ENCODE measurements at regions not wholly inside any gene's neighbourhood (a gene's known extent, or its start where the extent isn't known, plus 50 kb on each side); places are given as distances from the start of the nearest gene placed in this dataset.

DNA sequence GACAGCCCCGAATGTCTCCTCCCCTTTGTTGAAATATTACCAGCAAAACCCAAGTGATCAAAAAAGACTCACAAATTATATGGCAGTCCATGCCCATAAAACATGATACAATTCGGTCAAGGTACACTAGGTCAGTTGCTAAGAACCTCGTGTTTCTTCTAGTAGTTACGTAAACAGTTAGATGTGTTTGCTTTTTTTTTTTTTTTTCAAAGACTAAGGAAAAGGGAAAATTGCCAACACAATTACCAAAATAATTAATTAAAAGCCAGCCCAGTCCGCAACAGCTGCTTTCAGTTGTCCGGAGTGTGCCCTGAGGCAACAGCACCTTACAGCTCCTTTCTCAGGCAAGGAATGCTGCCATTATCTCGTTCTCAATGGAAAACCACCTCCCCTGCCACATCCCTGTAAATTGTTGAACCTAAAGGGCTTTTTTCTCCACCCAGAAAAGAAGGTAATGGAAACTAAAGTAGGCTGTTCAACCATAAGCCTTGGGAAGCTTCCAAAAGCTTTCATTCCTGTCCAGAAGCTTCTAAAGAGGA lies 129.2 kb upstream of the TSC22D2 start:
- TF ChIP-seq POLR2A (IDR thresholded peaks at IDR 0.05; ENCODE audit: control extremely low read depth in 1 of 2, low read depth in 2 of 2, low read length in 2 of 2) = no peak
- no peak for TF ChIP-seq POLR2AphosphoS5 (IDR thresholded peaks at IDR 0.05; ENCODE audit: low read depth, low read length)
- TF ChIP-seq CEBPB (IDR thresholded peaks at IDR 0.05; ENCODE audit: low read depth, low read length) = no peak
- TF ChIP-seq KDM1A (IDR thresholded peaks at IDR 0.05; ENCODE audit: borderline replicate concordance, low read length) = no peak
- no peak for TF ChIP-seq CTCF (IDR thresholded peaks at IDR 0.05; ENCODE audit: control extremely low read depth in 1 of 3, insufficient read depth in 1 of 3, low read depth in 1 of 3, low read length in 3 of 3)
- TF ChIP-seq CBX5 (IDR thresholded peaks at IDR 0.05; ENCODE audit: low read depth, low read length) = no peak
- TF ChIP-seq SUZ12 (IDR thresholded peaks at IDR 0.05; ENCODE audit: low read length) = no peak
- TF ChIP-seq EZH2 (IDR thresholded peaks at IDR 0.05; ENCODE audit: low read depth, low read length, severe bottlenecking) = no peak
- TF ChIP-seq EP300 (IDR thresholded peaks at IDR 0.05; ENCODE audit: borderline replicate concordance in 1 of 2, low read depth in 2 of 2, low read length in 2 of 2) = no peak
- no peak for TF ChIP-seq YY1 (IDR thresholded peaks at IDR 0.05; ENCODE audit: low read depth, low read length)
- no peak for TF ChIP-seq GABPA (IDR thresholded peaks at IDR 0.05; ENCODE audit: borderline replicate concordance, insufficient read depth, low read length)
- no peak for TF ChIP-seq PHF8 (conservative IDR thresholded peaks at IDR 0.05; ENCODE audit: low read depth, low read length)
- no peak for TF ChIP-seq TEAD4 (IDR thresholded peaks at IDR 0.05; ENCODE audit: low read depth, low read length)
